ENCODE measurements at regions not wholly inside any gene's neighbourhood (a gene's known extent, or its start where the extent isn't known, plus 50 kb on each side); places are given as distances from the start of the nearest gene placed in this dataset.

DNA sequence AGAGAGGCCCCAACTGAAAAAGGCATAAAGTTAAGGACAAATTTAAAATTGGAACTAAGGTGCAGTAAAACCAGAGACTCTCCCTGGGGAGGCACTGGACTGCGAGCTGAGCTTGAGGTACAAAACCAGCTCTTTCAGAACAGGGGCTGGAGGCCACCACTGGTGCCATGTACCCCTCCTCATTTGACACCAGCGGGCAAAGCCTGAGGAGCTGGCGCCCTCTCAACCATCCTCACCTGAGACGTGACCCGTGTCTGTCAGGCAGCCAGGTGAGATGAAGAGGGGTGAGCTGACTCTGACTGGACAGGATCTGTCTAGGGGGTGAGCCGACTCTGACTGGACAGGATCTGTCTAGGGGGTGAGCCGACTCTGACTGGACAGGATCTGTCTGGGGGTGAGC, 68.5 kb downstream of the TMEM18 start:
- H2AFZ ChIP-seq (ENCODE audit: low read depth, low read length, poor library complexity, severe bottlenecking): no peak overlapping the region
- H3K4me3 ChIP-seq (replicated peaks in 1 of 2; ENCODE audit: low read depth in 1 of 2, low read length in 2 of 2): no peak overlapping the region
- ATAC-seq (no peak), DNase-seq (ENCODE audit: low read depth, low spot score) (no peak)
- RAD21 ChIA-PET (ENCODE audit: low non-redundant PET in 1 of 2, low total read pairs in 2 of 2, uncharacterized antibody in 2 of 2, unreplicated experiment in 2 of 2): no interaction called here
- no peaks in the 10 kb centered on the region; the same call in 1 of the 2 replicates for H3K27me3 ChIP-seq (ENCODE audit: insufficient read depth, low read length)
- no peak overlapping the region for H3K27ac ChIP-seq (ENCODE audit: low read depth, low read length)
- H3K9me2 ChIP-seq (ENCODE audit: insufficient read depth): no peaks in the 10 kb centered on the region
- no peaks in the 10 kb centered on the region for H3K36me3 ChIP-seq (ENCODE audit: control insufficient read depth in 1 of 2, insufficient read depth in 2 of 2, low read length in 2 of 2)
- CTCF ChIA-PET: no interaction called here
- H4K20me1 ChIP-seq (ENCODE audit: insufficient read depth): no peaks in the 10 kb centered on the region; the same call in 1 of the 2 replicates
- no peak overlapping the region for H3K9ac ChIP-seq (ENCODE audit: low read length)
- POLR2A ChIA-PET: no interaction called here
- H3K4me1 ChIP-seq (ENCODE audit: control insufficient read depth in 1 of 2, insufficient read depth in 2 of 2, low read length in 2 of 2): peaks cover 0 to 7% of the 10 kb centered on the region in 2 experiments; a peak in 2 of 4 replicates
- no peaks in the 10 kb centered on the region for H3K79me2 ChIP-seq (ENCODE audit: insufficient read depth, low read length)
- intact Hi-C loops (cut with micrococcal nuclease): no loop called here
- BruUV-seq (replicated peaks): no TSS peak
- TF ChIP-seq EZH2phosphoT487 (IDR thresholded peaks at IDR 0.05; ENCODE audit: borderline replicate concordance) (no peak), YY1 (IDR thresholded peaks at IDR 0.05; ENCODE audit: extremely low read depth, insufficient replicate concordance, low read depth, low read length) (no peak), TCF7L2 (IDR thresholded peaks at IDR 0.05; ENCODE audit: borderline replicate concordance, extremely low read depth, insufficient read depth, insufficient read length) (no peak), ZFX (IDR thresholded peaks at IDR 0.05) (no peak), RAD21 (IDR thresholded peaks at IDR 0.05; ENCODE audit: low read depth) (no peak), CBX3 (IDR thresholded peaks at IDR 0.05; ENCODE audit: low read depth) (no peak)
- TF ChIP-seq, protein P1, sequence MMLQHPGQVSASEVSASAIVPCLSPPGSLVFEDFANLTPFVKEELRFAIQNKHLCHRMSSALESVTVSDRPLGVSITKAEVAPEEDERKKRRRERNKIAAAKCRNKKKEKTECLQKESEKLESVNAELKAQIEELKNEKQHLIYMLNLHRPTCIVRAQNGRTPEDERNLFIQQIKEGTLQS (IDR thresholded peaks at IDR 0.05): no peak
- peaks cover 0 to 4% of the 10 kb centered on the region in 2 experiments; a peak in 1 of 4 replicates for H3K9me3 ChIP-seq (ENCODE audit: control insufficient read depth in 1 of 2, insufficient read depth in 1 of 2, low read depth in 1 of 2, low read length in 2 of 2)
- no peak overlapping the region for H3K4me2 ChIP-seq (ENCODE audit: low read length)

DNA sequence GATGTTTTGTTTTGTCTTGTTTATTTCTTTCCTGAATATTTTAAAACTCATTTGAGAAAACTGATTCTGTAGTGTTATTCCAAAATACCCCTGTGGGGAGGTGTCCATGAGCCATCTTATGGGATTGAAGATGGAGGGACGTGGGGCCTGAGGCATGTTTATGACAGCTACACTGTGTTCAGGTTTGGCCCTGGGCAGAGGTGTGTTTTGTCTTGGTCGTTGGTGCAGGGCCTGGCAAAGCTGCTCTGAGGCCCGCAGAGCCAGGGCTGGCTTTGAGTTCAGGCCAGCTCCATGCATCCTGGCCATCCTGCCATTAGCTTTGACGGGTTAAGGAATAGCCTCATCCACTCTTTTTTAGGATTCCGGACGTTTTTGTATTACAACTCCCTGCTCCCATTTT, 68.9 kb downstream of the TMEM18 start:
- Histone ChIP-seq H3K9me2 (ENCODE audit: insufficient read depth) (no peaks in the 10 kb centered on the region), H3K4me2 (ENCODE audit: low read length) (no peak overlapping the region), H2AFZ (ENCODE audit: low read depth, low read length, poor library complexity, severe bottlenecking) (no peak overlapping the region), H3K27me3 (ENCODE audit: insufficient read depth, low read length) (no peaks in the 10 kb centered on the region; the same call in 1 of the 2 replicates), H3K9ac (ENCODE audit: low read length) (no peak overlapping the region), H3K4me3 (replicated peaks in 1 of 2; ENCODE audit: low read depth in 1 of 2, low read length in 2 of 2) (no peak overlapping the region), H3K27ac (ENCODE audit: low read depth, low read length) (no peak overlapping the region), H3K9me3 (ENCODE audit: control insufficient read depth in 1 of 2, insufficient read depth in 1 of 2, low read depth in 1 of 2, low read length in 2 of 2) (peaks cover 0 to 4% of the 10 kb centered on the region in 2 experiments; a peak in 1 of 4 replicates), H3K36me3 (ENCODE audit: control insufficient read depth in 1 of 2, insufficient read depth in 2 of 2, low read length in 2 of 2) (no peaks in the 10 kb centered on the region), H3K79me2 (ENCODE audit: insufficient read depth, low read length) (no peaks in the 10 kb centered on the region), H4K20me1 (ENCODE audit: insufficient read depth) (no peaks in the 10 kb centered on the region; the same call in 1 of the 2 replicates), H3K4me1 (ENCODE audit: control insufficient read depth in 1 of 2, insufficient read depth in 2 of 2, low read length in 2 of 2) (peaks cover 0 to 11% of the 10 kb centered on the region in 2 experiments; a peak in 2 of 4 replicates)
- ChIA-PET CTCF (no interaction called here), RAD21 (ENCODE audit: low non-redundant PET in 1 of 2, low total read pairs in 2 of 2, uncharacterized antibody in 2 of 2, unreplicated experiment in 2 of 2) (no interaction called here), POLR2A (no interaction called here)
- no TSS peak for BruUV-seq (replicated peaks)
- intact Hi-C loops (cut with micrococcal nuclease): no loop called here
- ATAC-seq (no peak), DNase-seq (ENCODE audit: low read depth, low spot score) (no peak)
- no peak for TF ChIP-seq EGR1 (IDR thresholded peaks at IDR 0.05; ENCODE audit: low read depth)
- no peak for TF ChIP-seq FOSL1 (IDR thresholded peaks at IDR 0.05; ENCODE audit: low read depth)
- TF ChIP-seq RAD21 (IDR thresholded peaks at IDR 0.05; ENCODE audit: low read depth): no peak
- TF ChIP-seq, protein P2, sequence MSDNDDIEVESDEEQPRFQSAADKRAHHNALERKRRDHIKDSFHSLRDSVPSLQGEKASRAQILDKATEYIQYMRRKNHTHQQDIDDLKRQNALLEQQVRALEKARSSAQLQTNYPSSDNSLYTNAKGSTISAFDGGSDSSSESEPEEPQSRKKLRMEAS (IDR thresholded peaks at IDR 0.05): no peak
- TF ChIP-seq ZFX (IDR thresholded peaks at IDR 0.05): no peak
- TF ChIP-seq, protein P3, sequence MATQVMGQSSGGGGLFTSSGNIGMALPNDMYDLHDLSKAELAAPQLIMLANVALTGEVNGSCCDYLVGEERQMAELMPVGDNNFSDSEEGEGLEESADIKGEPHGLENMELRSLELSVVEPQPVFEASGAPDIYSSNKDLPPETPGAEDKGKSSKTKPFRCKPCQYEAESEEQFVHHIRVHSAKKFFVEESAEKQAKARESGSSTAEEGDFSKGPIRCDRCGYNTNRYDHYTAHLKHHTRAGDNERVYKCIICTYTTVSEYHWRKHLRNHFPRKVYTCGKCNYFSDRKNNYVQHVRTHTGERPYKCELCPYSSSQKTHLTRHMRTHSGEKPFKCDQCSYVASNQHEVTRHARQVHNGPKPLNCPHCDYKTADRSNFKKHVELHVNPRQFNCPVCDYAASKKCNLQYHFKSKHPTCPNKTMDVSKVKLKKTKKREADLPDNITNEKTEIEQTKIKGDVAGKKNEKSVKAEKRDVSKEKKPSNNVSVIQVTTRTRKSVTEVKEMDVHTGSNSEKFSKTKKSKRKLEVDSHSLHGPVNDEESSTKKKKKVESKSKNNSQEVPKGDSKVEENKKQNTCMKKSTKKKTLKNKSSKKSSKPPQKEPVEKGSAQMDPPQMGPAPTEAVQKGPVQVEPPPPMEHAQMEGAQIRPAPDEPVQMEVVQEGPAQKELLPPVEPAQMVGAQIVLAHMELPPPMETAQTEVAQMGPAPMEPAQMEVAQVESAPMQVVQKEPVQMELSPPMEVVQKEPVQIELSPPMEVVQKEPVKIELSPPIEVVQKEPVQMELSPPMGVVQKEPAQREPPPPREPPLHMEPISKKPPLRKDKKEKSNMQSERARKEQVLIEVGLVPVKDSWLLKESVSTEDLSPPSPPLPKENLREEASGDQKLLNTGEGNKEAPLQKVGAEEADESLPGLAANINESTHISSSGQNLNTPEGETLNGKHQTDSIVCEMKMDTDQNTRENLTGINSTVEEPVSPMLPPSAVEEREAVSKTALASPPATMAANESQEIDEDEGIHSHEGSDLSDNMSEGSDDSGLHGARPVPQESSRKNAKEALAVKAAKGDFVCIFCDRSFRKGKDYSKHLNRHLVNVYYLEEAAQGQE (IDR thresholded peaks at IDR 0.05; ENCODE audit: low read depth): no peak
- TF ChIP-seq, protein P4, sequence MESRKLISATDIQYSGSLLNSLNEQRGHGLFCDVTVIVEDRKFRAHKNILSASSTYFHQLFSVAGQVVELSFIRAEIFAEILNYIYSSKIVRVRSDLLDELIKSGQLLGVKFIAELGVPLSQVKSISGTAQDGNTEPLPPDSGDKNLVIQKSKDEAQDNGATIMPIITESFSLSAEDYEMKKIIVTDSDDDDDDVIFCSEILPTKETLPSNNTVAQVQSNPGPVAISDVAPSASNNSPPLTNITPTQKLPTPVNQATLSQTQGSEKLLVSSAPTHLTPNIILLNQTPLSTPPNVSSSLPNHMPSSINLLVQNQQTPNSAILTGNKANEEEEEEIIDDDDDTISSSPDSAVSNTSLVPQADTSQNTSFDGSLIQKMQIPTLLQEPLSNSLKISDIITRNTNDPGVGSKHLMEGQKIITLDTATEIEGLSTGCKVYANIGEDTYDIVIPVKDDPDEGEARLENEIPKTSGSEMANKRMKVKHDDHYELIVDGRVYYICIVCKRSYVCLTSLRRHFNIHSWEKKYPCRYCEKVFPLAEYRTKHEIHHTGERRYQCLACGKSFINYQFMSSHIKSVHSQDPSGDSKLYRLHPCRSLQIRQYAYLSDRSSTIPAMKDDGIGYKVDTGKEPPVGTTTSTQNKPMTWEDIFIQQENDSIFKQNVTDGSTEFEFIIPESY (IDR thresholded peaks at IDR 0.05; ENCODE audit: extremely low read depth, insufficient replicate concordance, low read length): no peak
- TF ChIP-seq, protein P1 (IDR thresholded peaks at IDR 0.05): no peak
- TF ChIP-seq EZH2 (IDR thresholded peaks at IDR 0.05): no peak
- no peak for TF ChIP-seq POLR2AphosphoS5 (IDR thresholded peaks at IDR 0.05; ENCODE audit: low read depth, low read length)

All from HCT116 (cell line).